ENCODE measurements at regions not wholly inside any gene's neighbourhood (a gene's known extent, or its start where the extent isn't known, plus 50 kb on each side); places are given as distances from the start of the nearest gene placed in this dataset.

DNA sequence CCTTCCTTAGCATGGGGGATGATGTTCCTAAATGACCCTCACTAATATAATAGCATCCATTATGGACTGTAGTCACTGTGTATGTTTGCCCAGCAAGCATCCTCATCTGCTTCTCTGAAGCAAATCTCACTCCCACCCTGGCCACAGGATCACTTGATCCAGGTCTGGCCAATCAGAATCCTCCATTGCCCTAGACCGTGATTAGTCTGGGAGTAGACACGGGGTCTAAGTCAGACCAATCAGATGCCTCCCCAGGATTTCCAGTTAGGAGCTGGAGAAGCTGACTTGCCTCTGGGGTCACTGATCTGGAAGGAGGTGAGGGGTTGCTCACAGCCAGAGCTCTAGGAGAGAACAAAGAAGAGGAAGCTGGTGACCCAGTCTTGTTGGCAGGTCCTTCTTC is 153.9 kb downstream of the DHX35 start:
- no peak for DNase-seq
- H3K27ac ChIP-seq = no peak overlapping the region
- no peaks in the 10 kb centered on the region for H3K9me3 ChIP-seq
- H3K27me3 ChIP-seq = peaks cover 0 to 20% (median 0%) of the 10 kb centered on the region in 3 donors
- H3K36me3 ChIP-seq = no peaks in the 10 kb centered on the region
- TF ChIP-seq POLR2A (IDR thresholded peaks at IDR 0.05) = no peak
- H3K4me1 ChIP-seq = no peaks in the 10 kb centered on the region
- WGBS, 2 donors = 92 to 93% methylated on average over 2 of the region's 2 CpGs
- intact Hi-C loops (cut with DNase I) = no loop called here
- no peak overlapping the region for H3K4me3 ChIP-seq

DNA sequence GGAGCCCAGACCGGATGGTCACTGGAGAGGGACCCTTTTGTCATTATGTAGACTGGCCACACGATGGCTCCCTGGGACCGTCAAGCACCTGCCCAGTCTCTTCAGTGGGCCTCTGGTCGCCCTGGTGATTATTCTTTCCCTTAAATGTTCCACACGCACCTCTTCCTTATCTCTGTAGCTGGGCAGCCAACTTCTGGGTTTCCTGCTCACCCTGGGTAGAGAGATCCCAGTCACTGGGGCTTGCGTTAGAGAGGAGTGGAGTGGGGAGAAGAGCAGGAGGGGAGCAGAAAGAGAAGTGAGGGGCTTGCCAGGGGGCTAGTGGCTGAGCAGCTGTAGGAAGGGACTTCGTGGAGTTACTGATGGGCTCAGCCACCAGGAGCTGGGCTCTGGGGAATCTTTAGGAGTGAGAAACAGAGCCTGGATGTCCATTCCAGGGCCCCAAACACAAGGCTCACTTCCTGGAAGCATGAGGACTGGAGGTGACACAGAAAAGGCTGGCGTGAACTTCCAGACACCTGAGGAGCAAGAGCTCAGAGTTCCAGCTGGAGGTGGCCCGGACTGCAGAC is 150.1 kb downstream of the DHX35 start:
- Histone ChIP-seq H3K9me3 (no peaks in the 10 kb centered on the region), H3K27ac (no peak overlapping the region), H3K36me3 (no peaks in the 10 kb centered on the region), H3K27me3 (peaks cover 7 to 53% (median 10%) of the 10 kb centered on the region in 3 donors), H3K4me3 (no peak overlapping the region), H3K4me1 (no peaks in the 10 kb centered on the region)
- WGBS, 2 donors = 25 to 32% methylated on average over 9 of the region's 9 CpGs
- no peak for DNase-seq
- TF ChIP-seq POLR2A (IDR thresholded peaks at IDR 0.05) = no peak
- peak in 3 of 4 experiments; percentile 17 to 49 (median 25) for TF ChIP-seq CTCF (IDR thresholded peaks at IDR 0.05)
- intact Hi-C loops (cut with DNase I) = no loop called here

DNA sequence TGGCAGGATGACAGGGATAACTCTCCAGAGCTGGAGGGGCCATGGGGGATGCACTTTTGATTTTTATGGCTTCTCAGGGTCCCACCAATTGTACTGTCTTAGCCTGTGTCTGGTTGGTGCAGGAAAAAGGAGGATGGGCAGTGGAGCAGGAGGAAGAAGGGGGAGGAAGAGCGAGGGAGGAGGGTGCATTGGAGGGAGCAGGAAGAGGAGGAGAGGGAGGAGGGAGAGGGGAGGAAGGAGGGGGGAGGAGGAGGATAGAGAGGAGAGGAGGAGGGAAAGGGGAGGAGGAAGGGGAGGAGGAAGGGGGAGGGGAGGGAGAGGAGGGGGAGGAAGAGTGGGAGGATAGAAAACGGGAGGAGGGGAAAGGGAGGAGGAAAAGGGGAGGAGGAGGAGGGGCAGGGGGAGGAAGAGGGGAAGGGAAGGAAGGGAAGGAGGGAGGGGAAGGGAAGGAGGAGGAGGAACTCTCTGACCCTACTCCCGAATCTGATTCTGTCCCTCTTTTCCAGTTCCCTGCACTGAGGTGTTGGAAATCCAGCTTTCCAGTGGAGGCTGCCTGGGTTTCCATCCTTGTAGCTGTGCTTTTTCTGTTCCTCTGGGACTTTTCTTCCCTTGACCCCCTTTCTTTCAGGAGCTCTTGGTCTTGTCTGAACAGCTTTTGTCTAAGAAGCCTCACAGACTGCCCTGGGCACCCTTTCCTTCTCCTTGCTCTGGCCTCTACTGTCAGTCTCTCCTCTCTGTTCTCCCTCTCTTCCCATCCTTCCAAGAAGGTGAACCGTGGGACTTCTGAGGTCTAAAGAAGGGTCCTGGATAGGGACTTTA is 149.4 kb downstream of the DHX35 start:
- intact Hi-C loops (cut with DNase I) = no loop called here
- Histone ChIP-seq H3K27ac (no peak overlapping the region), H3K27me3 (peaks cover 7 to 57% (median 10%) of the 10 kb centered on the region in 3 donors), H3K36me3 (no peaks in the 10 kb centered on the region), H3K4me3 (no peak overlapping the region), H3K4me1 (no peaks in the 10 kb centered on the region), H3K9me3 (no peaks in the 10 kb centered on the region)
- TF ChIP-seq POLR2A (IDR thresholded peaks at IDR 0.05) (no peak), POLR2AphosphoS5 (IDR thresholded peaks at IDR 0.05) (no peak), EP300 (IDR thresholded peaks at IDR 0.05) (no peak), CTCF (IDR thresholded peaks at IDR 0.05) (no peak)
- no peak for DNase-seq
- 8 to 11% methylated on average over 4 of the region's 4 CpGs for WGBS, 2 donors

GRCh38 chr20:39110819-39111136 is 148.6 kb downstream of the DHX35 start:
- intact Hi-C loops (cut with DNase I) = no loop called here
- no peak for DNase-seq
- no peak overlapping the region for H3K27ac ChIP-seq
- peaks cover 7 to 64% (median 10%) of the 10 kb centered on the region in 3 donors for H3K27me3 ChIP-seq
- H3K4me1 ChIP-seq = no peaks in the 10 kb centered on the region
- no peaks in the 10 kb centered on the region for H3K36me3 ChIP-seq
- TF ChIP-seq POLR2A (IDR thresholded peaks at IDR 0.05) (no peak), CTCF (IDR thresholded peaks at IDR 0.05) (no peak), POLR2AphosphoS5 (IDR thresholded peaks at IDR 0.05) (no peak), EP300 (IDR thresholded peaks at IDR 0.05) (no peak)
- no peak overlapping the region for H3K4me3 ChIP-seq
- no peaks in the 10 kb centered on the region for H3K9me3 ChIP-seq

GRCh38 chr20:39109933-39110818 is 148.0 kb downstream of the DHX35 start:
- no peaks in the 10 kb centered on the region for H3K36me3 ChIP-seq
- no peak overlapping the region for H3K4me3 ChIP-seq
- intact Hi-C loops (cut with DNase I) = no loop called here
- no peaks in the 10 kb centered on the region for H3K9me3 ChIP-seq
- H3K27ac ChIP-seq = no peak overlapping the region
- no peak for DNase-seq
- no peaks in the 10 kb centered on the region for H3K4me1 ChIP-seq
- WGBS, 2 donors = 31 to 33% methylated on average over 10 of the region's 10 CpGs
- TF ChIP-seq EP300 (IDR thresholded peaks at IDR 0.05) (no peak), CTCF (IDR thresholded peaks at IDR 0.05) (no peak), POLR2A (IDR thresholded peaks at IDR 0.05) (no peak), POLR2AphosphoS5 (IDR thresholded peaks at IDR 0.05) (no peak)
- H3K27me3 ChIP-seq = peaks cover 7 to 64% (median 10%) of the 10 kb centered on the region in 3 donors

All from sigmoid colon (tissue), 6 donors.